Peyer's patch (tissue), 4 donors: ENCODE measurements at regions not wholly inside any gene's neighbourhood (a gene's known extent, or its start where the extent isn't known, plus 50 kb on each side); places are given as distances from the start of the nearest gene placed in this dataset.

Experiments
- POLR2A ChIP-seq, 2 donors: fragments of 450-650 bp; IDR thresholded peaks; one replicate each; pipeline ENCODE4 v1.5.1; 2017; ENCODE audit warnings: antibody characterized with exemption in 2 of 2, mild to moderate bottlenecking in 2 of 2, moderate library complexity in 2 of 2
- TF ChIP-seq, protein P1 (sequence below), 6 experiments: fragments of 450-650 bp in 4 of 6; fragments of 200-600 bp in 2 of 6; sonication (generic) in 1 of 6; IDR thresholded peaks; one replicate each; pipeline ENCODE4 v1.5.1; 2017 to 2019; ENCODE audit warnings: antibody characterized with exemption in 6 of 6, mild to moderate bottlenecking in 3 of 6, moderate library complexity in 1 of 6

- TF ChIP-seq, protein P1, sequence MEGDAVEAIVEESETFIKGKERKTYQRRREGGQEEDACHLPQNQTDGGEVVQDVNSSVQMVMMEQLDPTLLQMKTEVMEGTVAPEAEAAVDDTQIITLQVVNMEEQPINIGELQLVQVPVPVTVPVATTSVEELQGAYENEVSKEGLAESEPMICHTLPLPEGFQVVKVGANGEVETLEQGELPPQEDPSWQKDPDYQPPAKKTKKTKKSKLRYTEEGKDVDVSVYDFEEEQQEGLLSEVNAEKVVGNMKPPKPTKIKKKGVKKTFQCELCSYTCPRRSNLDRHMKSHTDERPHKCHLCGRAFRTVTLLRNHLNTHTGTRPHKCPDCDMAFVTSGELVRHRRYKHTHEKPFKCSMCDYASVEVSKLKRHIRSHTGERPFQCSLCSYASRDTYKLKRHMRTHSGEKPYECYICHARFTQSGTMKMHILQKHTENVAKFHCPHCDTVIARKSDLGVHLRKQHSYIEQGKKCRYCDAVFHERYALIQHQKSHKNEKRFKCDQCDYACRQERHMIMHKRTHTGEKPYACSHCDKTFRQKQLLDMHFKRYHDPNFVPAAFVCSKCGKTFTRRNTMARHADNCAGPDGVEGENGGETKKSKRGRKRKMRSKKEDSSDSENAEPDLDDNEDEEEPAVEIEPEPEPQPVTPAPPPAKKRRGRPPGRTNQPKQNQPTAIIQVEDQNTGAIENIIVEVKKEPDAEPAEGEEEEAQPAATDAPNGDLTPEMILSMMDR (IDR thresholded peaks at IDR 0.05), result no peak
- no peak for TF ChIP-seq POLR2A (IDR thresholded peaks at IDR 0.05)
These were observed 199.3 kb upstream of the ACTBL2 start for GRCh38 chr5:57681942-57682341.
